ENCODE measurements at regions not wholly inside any gene's neighbourhood (a gene's known extent, or its start where the extent isn't known, plus 50 kb on each side); places are given as distances from the start of the nearest gene placed in this dataset.

DNA sequence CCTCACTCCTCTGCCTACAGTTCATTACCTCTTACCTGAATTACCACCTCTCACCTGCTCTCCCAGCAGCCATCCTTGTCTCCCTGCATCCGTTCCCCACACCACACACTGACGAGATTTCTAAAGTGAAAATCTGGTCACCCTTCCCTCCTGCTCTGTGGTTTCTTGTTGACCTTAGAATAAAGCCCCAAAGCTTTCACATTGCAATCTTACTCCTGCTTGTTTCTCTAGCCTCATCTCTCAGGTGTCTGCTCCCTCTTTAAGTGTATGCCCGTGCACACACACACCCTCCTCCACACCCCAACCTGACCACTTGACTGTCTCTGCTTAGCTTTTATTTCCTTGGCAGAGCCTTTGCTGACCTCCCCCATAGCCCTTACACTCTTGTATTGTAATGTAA lies 122.0 kb upstream of the SKOR2 start:
- TF ChIP-seq TAF1 (IDR thresholded peaks at IDR 0.05; ENCODE audit: borderline replicate concordance, insufficient read depth, low read length) (no peak), POLR2AphosphoS5 (IDR thresholded peaks at IDR 0.05; ENCODE audit: low read depth, low read length) (no peak), SIN3A (IDR thresholded peaks at IDR 0.05; ENCODE audit: borderline replicate concordance, insufficient read depth, low read length) (no peak)
- TF ChIP-seq, protein P1, sequence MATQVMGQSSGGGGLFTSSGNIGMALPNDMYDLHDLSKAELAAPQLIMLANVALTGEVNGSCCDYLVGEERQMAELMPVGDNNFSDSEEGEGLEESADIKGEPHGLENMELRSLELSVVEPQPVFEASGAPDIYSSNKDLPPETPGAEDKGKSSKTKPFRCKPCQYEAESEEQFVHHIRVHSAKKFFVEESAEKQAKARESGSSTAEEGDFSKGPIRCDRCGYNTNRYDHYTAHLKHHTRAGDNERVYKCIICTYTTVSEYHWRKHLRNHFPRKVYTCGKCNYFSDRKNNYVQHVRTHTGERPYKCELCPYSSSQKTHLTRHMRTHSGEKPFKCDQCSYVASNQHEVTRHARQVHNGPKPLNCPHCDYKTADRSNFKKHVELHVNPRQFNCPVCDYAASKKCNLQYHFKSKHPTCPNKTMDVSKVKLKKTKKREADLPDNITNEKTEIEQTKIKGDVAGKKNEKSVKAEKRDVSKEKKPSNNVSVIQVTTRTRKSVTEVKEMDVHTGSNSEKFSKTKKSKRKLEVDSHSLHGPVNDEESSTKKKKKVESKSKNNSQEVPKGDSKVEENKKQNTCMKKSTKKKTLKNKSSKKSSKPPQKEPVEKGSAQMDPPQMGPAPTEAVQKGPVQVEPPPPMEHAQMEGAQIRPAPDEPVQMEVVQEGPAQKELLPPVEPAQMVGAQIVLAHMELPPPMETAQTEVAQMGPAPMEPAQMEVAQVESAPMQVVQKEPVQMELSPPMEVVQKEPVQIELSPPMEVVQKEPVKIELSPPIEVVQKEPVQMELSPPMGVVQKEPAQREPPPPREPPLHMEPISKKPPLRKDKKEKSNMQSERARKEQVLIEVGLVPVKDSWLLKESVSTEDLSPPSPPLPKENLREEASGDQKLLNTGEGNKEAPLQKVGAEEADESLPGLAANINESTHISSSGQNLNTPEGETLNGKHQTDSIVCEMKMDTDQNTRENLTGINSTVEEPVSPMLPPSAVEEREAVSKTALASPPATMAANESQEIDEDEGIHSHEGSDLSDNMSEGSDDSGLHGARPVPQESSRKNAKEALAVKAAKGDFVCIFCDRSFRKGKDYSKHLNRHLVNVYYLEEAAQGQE (IDR thresholded peaks at IDR 0.05; ENCODE audit: insufficient read depth in 1 of 2, low read depth in 2 of 2, low read length in 2 of 2): no peak

Data from PFSK-1 (cell line).